ENCODE measurements at regions not wholly inside any gene's neighbourhood (a gene's known extent, or its start where the extent isn't known, plus 50 kb on each side); places are given as distances from the start of the nearest gene placed in this dataset.

DNA sequence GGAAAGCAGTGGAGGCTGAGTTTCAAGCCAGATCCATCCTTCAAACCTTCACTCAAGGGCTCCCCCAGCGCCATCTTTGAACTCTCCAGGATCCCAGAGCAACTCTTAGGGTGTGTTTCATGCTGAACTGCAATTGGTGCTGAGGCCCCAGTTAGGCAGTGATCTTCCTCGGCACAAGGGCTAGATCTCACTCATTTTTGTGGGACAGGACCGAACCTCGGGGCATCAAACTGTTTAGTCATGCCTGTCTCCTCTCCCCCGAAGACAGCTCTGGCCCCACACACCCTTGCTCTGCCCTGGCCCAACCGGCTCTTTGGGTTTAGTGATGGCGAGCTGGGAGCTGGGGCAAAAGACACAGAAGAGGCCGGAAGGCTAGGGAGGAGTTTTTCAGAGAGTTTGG is 115.1 kb downstream of the NUFIP1 start:
- TF ChIP-seq, protein P1, sequence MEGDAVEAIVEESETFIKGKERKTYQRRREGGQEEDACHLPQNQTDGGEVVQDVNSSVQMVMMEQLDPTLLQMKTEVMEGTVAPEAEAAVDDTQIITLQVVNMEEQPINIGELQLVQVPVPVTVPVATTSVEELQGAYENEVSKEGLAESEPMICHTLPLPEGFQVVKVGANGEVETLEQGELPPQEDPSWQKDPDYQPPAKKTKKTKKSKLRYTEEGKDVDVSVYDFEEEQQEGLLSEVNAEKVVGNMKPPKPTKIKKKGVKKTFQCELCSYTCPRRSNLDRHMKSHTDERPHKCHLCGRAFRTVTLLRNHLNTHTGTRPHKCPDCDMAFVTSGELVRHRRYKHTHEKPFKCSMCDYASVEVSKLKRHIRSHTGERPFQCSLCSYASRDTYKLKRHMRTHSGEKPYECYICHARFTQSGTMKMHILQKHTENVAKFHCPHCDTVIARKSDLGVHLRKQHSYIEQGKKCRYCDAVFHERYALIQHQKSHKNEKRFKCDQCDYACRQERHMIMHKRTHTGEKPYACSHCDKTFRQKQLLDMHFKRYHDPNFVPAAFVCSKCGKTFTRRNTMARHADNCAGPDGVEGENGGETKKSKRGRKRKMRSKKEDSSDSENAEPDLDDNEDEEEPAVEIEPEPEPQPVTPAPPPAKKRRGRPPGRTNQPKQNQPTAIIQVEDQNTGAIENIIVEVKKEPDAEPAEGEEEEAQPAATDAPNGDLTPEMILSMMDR (IDR thresholded peaks at IDR 0.05 in 4 of 5, conservative IDR thresholded peaks at IDR 0.05 in 1 of 5): no peak
- no peak for TF ChIP-seq POLR2A (IDR thresholded peaks at IDR 0.05)
